Endothelial cell of umbilical vein (primary cell): ENCODE measurements at regions not wholly inside any gene's neighbourhood (a gene's known extent, or its start where the extent isn't known, plus 50 kb on each side); places are given as distances from the start of the nearest gene placed in this dataset.

Source experiments
- BruUV-seq: library from RNA; stranded (reverse); fragments of 400-500 nt; replicated peaks from 2 replicates; lab custom pipeline; 2021; lab: Mats Ljungman, UMichigan
- CTCF ChIA-PET: fragments of 300-600, 350-600 bp; sonication (Branson Sonifier 250); formaldehyde crosslinking; loops from one replicate; lab custom pipeline; 2021; ENCODE audit warnings: antibody characterized with exemption, inconsistent platforms; lab: Charles Lee
- POLR2A ChIA-PET: fragments of 300-600, 350-600 bp; sonication (Branson Sonifier 250); formaldehyde crosslinking; loops from one replicate; lab custom pipeline; 2021; ENCODE audit warnings: antibody characterized with exemption, inconsistent platforms; lab: Charles Lee
- DNase-seq: peaks from one replicate; pipeline ENCODE4 v3.0.0-alpha.2; 2011; ENCODE audit warnings: low read depth, low spot score
- FAIRE-seq: peaks from 2 replicates; lab custom pipeline; 2011; peaks lifted over from hg19 to GRCh38; lab: Jason Lieb, UNC
- H2AFZ ChIP-seq: 2 replicates; pipeline ENCODE4 v1.6.0; 2012; ENCODE audit warnings: low read depth, low read length, control low read depth, inconsistent platforms
- H3K27ac ChIP-seq: 2 replicates; pipeline ENCODE4 v1.5.1; 2011; ENCODE audit warnings: low read depth, mild to moderate bottlenecking, control low read depth, low read length, moderate library complexity; ENCODE audit not compliant: insufficient read depth
- H3K27me3 ChIP-seq, 2 experiments: 2 replicates each; pipeline versions ENCODE4 v1.6.0 to v1.6.1; 2011; ENCODE audit warnings: low read length in 2 of 2, mixed read lengths in 1 of 2; ENCODE audit not compliant: control insufficient read depth in 2 of 2, insufficient read depth in 2 of 2
- H3K36me3 ChIP-seq, 2 experiments: 2 replicates in 1 of 2; 3 replicates in 1 of 2; pipeline ENCODE4 v1.5.1; 2011; ENCODE audit warnings: low read length in 2 of 2, mild to moderate bottlenecking in 1 of 2, moderate library complexity in 1 of 2; ENCODE audit not compliant: control insufficient read depth in 2 of 2, insufficient read depth in 2 of 2; ENCODE audit errors: extremely low read depth in 1 of 2
- H3K4me1 ChIP-seq: 3 replicates; pipeline ENCODE4 v1.5.1; 2011; ENCODE audit warnings: mild to moderate bottlenecking, low read length; ENCODE audit not compliant: control insufficient read depth, insufficient read depth; ENCODE audit errors: extremely low read depth
- H3K4me2 ChIP-seq: 2 replicates; pipeline ENCODE4 v1.6.1; 2011; ENCODE audit warnings: low read length, control low read depth, mixed read lengths; ENCODE audit not compliant: insufficient read depth
- H3K4me3 ChIP-seq, 3 experiments: fragments of 200-600 bp in 1 of 3; sonication (generic), shearing (Covaris generic) in 1 of 3; replicated peaks in 1 of 3; 2 replicates each; pipeline ENCODE4 v1.5.1; 2011 to 2016; ENCODE audit warnings: control low read depth in 3 of 3, low read length in 3 of 3, mild to moderate bottlenecking in 2 of 3, inconsistent platforms in 1 of 3, low read depth in 1 of 3, moderate library complexity in 1 of 3; ENCODE audit not compliant: insufficient read depth in 1 of 3
- H3K79me2 ChIP-seq: 2 replicates; pipeline ENCODE4 v1.6.0; 2012; ENCODE audit warnings: low read length, inconsistent platforms; ENCODE audit not compliant: control insufficient read depth, insufficient read depth
- H3K9ac ChIP-seq: replicated peaks from 2 replicates; pipeline ENCODE3; 2011; ENCODE audit warnings: low read length, control low read depth; ENCODE audit not compliant: insufficient read depth; ENCODE audit errors: extremely low read depth
- H3K9me1 ChIP-seq: replicated peaks from 3 replicates; pipeline ENCODE4 v1.6.0; 2011; ENCODE audit warnings: mild to moderate bottlenecking, low read length; ENCODE audit not compliant: control insufficient read depth, insufficient read depth; ENCODE audit errors: extremely low read depth
- H3K9me3 ChIP-seq: replicated peaks from 2 replicates; pipeline ENCODE4 v1.5.1; 2012; ENCODE audit warnings: low read length, inconsistent platforms; ENCODE audit not compliant: control insufficient read depth, insufficient read depth
- H4K20me1 ChIP-seq: replicated peaks from 2 replicates; pipeline ENCODE3; 2011; ENCODE audit warnings: mild to moderate bottlenecking, low read length; ENCODE audit not compliant: control insufficient read depth, insufficient read depth; ENCODE audit errors: extremely low read depth
- EZH2 ChIP-seq: IDR thresholded peaks from 2 replicates; pipeline ENCODE4 v1.6.1; 2012; ENCODE audit warnings: borderline replicate concordance, low read depth, mild to moderate bottlenecking, moderate library complexity, low read length, inconsistent platforms; ENCODE audit not compliant: severe bottlenecking
- FOS ChIP-seq: IDR thresholded peaks from 2 replicates; pipeline ENCODE4 v1.6.1; 2011; ENCODE audit warnings: mild to moderate bottlenecking, low read length, moderate library complexity, borderline replicate concordance; ENCODE audit not compliant: insufficient read depth
- GATA2 ChIP-seq: IDR thresholded peaks from 2 replicates; pipeline ENCODE4 v1.7.0; 2011; ENCODE audit warnings: low read depth, mild to moderate bottlenecking, moderate library complexity, mixed read lengths, low read length; ENCODE audit not compliant: insufficient read length, insufficient read depth
- JUN ChIP-seq: IDR thresholded peaks from 2 replicates; pipeline ENCODE4 v1.6.1; 2011; ENCODE audit warnings: borderline replicate concordance, low read depth; ENCODE audit not compliant: insufficient read length, insufficient read depth
- MYC ChIP-seq: IDR thresholded peaks from one replicate; pipeline ENCODE4 v1.6.1; 2011; ENCODE audit warnings: mild to moderate bottlenecking, low read depth, low read length
- POLR2A ChIP-seq: IDR thresholded peaks from 2 replicates; pipeline ENCODE4 v1.6.1; 2012; ENCODE audit warnings: low read depth, mild to moderate bottlenecking, control low read depth, low read length
- POLR2AphosphoS5 ChIP-seq: IDR thresholded peaks from 2 replicates; pipeline ENCODE4 v1.6.1; 2012; ENCODE audit warnings: low read depth, mild to moderate bottlenecking, control low read depth, low read length, moderate library complexity; ENCODE audit not compliant: insufficient read depth
- dilution Hi-C: fragments of 300-500 bp; cut with MboI; formaldehyde crosslinking; loops from one replicate; pipeline ENCODE4 v1.15.0; 2019; ENCODE audit warnings: low sequenced_read_pairs; ENCODE audit not compliant: extremely low pct_ligation_motif_present
- intact Hi-C: fragments of 100-400 bp; cut with micrococcal nuclease; formaldehyde crosslinking; loops from one replicate; pipeline ENCODE4 v1.10.0; 2022
- TF ChIP-seq, protein P1 (sequence below): IDR thresholded peaks from 2 replicates; pipeline ENCODE4 v1.6.1; 2011; ENCODE audit not compliant: insufficient read depth, insufficient read length
- TF ChIP-seq, protein P2 (sequence below), 2 donors: IDR thresholded peaks; 1 replicate in 1 of 2; 2 replicates in 1 of 2; pipeline ENCODE4 v1.5.1; 2011; ENCODE audit warnings: low read length in 2 of 2, mild to moderate bottlenecking in 2 of 2, moderate library complexity in 2 of 2, control low read depth in 1 of 2, inconsistent platforms in 1 of 2, low read depth in 1 of 2; ENCODE audit not compliant: insufficient read depth in 1 of 2; ENCODE audit errors: extremely low read depth in 1 of 2

DNA sequence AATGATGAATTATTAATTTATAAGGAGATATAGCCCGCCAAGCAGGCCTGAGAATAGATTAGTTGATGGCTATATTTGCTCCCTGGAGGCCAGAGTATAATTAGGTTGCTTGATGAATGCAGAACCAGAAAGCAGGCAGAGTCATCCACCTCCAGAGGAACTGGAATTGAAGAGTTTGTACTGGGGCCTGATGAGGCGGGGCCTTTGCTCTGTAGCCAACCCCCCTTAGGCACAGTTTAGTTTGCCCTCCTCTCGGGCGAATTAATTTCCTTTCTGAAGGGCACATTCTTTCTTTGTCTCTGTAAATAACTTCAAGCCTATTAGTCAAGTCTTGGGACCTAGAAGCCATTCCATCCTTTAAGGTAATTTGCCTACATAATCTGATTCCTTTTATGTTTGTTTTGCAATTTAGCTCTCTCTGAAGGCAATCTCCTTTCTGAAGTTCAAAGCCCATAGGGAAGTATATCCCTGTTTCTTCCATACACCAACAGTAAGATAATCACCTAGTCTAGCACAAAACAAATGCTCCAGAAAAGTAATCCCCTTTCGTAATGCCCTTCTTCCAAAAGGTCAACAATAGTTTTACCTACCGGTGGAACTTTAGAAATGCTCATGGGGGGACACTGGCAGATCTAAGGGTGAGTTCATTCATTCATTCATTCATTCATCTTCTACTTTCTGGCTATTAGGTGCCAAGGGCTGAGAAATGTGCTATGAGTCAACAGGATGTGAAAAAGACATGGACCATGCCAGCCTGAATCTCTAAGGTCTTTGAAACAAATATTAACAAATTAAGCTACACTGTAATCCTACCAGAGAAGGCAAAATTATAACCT, 84.8 kb upstream of the NUDT4 start:
- H3K36me3 ChIP-seq = no peaks in the 10 kb centered on the region
- no peak overlapping the region for H2AFZ ChIP-seq
- no peaks in the 10 kb centered on the region for H3K79me2 ChIP-seq
- no peak for DNase-seq
- ChIA-PET CTCF (no interaction called here), POLR2A (no interaction called here)
- no peaks in the 10 kb centered on the region for H4K20me1 ChIP-seq
- no peak for FAIRE-seq
- H3K9me1 ChIP-seq = no peaks in the 10 kb centered on the region
- dilution Hi-C loops (no loop called here), intact Hi-C loops (no loop called here)
- H3K9me3 ChIP-seq = no peaks in the 10 kb centered on the region
- no peak for TF ChIP-seq EZH2
- TF ChIP-seq FOS = no peak
- TF ChIP-seq, protein P1, sequence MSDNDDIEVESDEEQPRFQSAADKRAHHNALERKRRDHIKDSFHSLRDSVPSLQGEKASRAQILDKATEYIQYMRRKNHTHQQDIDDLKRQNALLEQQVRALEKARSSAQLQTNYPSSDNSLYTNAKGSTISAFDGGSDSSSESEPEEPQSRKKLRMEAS = no peak
- TF ChIP-seq POLR2A = no peak
- TF ChIP-seq MYC = no peak
- TF ChIP-seq, protein P2, sequence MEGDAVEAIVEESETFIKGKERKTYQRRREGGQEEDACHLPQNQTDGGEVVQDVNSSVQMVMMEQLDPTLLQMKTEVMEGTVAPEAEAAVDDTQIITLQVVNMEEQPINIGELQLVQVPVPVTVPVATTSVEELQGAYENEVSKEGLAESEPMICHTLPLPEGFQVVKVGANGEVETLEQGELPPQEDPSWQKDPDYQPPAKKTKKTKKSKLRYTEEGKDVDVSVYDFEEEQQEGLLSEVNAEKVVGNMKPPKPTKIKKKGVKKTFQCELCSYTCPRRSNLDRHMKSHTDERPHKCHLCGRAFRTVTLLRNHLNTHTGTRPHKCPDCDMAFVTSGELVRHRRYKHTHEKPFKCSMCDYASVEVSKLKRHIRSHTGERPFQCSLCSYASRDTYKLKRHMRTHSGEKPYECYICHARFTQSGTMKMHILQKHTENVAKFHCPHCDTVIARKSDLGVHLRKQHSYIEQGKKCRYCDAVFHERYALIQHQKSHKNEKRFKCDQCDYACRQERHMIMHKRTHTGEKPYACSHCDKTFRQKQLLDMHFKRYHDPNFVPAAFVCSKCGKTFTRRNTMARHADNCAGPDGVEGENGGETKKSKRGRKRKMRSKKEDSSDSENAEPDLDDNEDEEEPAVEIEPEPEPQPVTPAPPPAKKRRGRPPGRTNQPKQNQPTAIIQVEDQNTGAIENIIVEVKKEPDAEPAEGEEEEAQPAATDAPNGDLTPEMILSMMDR (IDR thresholded peaks at IDR 0.05; ENCODE audit: extremely low read depth in 1 of 2, insufficient read depth in 1 of 2, low read depth in 1 of 2, low read length in 2 of 2) = no peak
- TF ChIP-seq JUN = no peak
- no peak for TF ChIP-seq POLR2AphosphoS5
- no peak for TF ChIP-seq GATA2
- no peak overlapping the region for H3K4me3 ChIP-seq
- H3K27me3 ChIP-seq = no peaks in the 10 kb centered on the region
- H3K4me2 ChIP-seq = no peak overlapping the region
- no peak overlapping the region for H3K27ac ChIP-seq
- no peak overlapping the region for H3K9ac ChIP-seq
- H3K4me1 ChIP-seq = no peaks in the 10 kb centered on the region
- no TSS peak for BruUV-seq
